ENCODE measurements at regions not wholly inside any gene's neighbourhood (a gene's known extent, or its start where the extent isn't known, plus 50 kb on each side); places are given as distances from the start of the nearest gene placed in this dataset.
A peak's percentile ranks its signal among the peaks of the same experiment; 100 is the strongest.

GRCh38 chr2:235170536-235171521, 219.0 kb downstream of the SH3BP4 start:
- no peak for DNase-seq

- DNase-seq: no peak
Measured at GRCh38 chr2:235171550-235172031, 219.8 kb downstream of the SH3BP4 start.

GRCh38 chr2:235180642-235181041, 228.8 kb downstream of the SH3BP4 start:
- no peak for DNase-seq

- no peak for DNase-seq
Measured at GRCh38 chr2:235183786-235184185, 232.0 kb downstream of the SH3BP4 start.

- DNase-seq: no peak
Measured at GRCh38 chr2:235187806-235188205, 236.0 kb downstream of the SH3BP4 start.

- DNase-seq: no peak
Measured at GRCh38 chr2:235191486-235191885, 239.7 kb downstream of the SH3BP4 start.

GRCh38 chr2:235191978-235192377, 240.2 kb downstream of the SH3BP4 start:
- DNase-seq: no peak

GRCh38 chr2:235194351-235194750, 242.5 kb downstream of the SH3BP4 start:
- DNase-seq: no peak

GRCh38 chr2:235194836-235195235, 243.0 kb downstream of the SH3BP4 start:
- DNase-seq: no peak

- DNase-seq: no peak
Measured at GRCh38 chr2:235195921-235196320, 244.1 kb downstream of the SH3BP4 start.

- no peak for DNase-seq
Measured at GRCh38 chr2:235199128-235199527, 247.3 kb downstream of the SH3BP4 start.

- DNase-seq: no peak
Measured at GRCh38 chr2:235200216-235200615, 248.4 kb downstream of the SH3BP4 start.

- DNase-seq: no peak
Measured at GRCh38 chr2:235201756-235202155, 249.9 kb downstream of the SH3BP4 start.

GRCh38 chr2:235204948-235205347, 253.1 kb downstream of the SH3BP4 start:
- no peak for DNase-seq

GRCh38 chr2:235206399-235206798, 254.6 kb downstream of the SH3BP4 start:
- no peak for DNase-seq

- DNase-seq: no peak
Measured at GRCh38 chr2:235206980-235207579, 255.3 kb downstream of the SH3BP4 start.

- DNase-seq: no peak
Measured at GRCh38 chr2:235211056-235211455, 259.2 kb downstream of the SH3BP4 start.

- DNase-seq: no peak
Measured at GRCh38 chr2:235212501-235213158, 260.8 kb downstream of the SH3BP4 start.

GRCh38 chr2:235215248-235215647, 263.4 kb downstream of the SH3BP4 start:
- DNase-seq: no peak

GRCh38 chr2:235216901-235217300, 265.1 kb downstream of the SH3BP4 start:
- peak; percentile 2 for DNase-seq

- DNase-seq: no peak
Measured at GRCh38 chr2:235217846-235218245, 266.0 kb downstream of the SH3BP4 start.

- peak; percentile 10 for DNase-seq
Measured at GRCh38 chr2:235218486-235218907, 266.7 kb downstream of the SH3BP4 start.

GRCh38 chr2:235219048-235219447, 267.2 kb downstream of the SH3BP4 start:
- no peak for DNase-seq

Data from suppressor macrophage treated with lipopolysaccharide for 4 hours (primary cell).